ENCODE measurements at regions not wholly inside any gene's neighbourhood (a gene's known extent, or its start where the extent isn't known, plus 50 kb on each side); places are given as distances from the start of the nearest gene placed in this dataset.

GRCh38 chr3:144403040-144403457 lies 431.4 kb downstream of the DIPK2A start:
- Mint-ChIP-seq H3K36me3 (ENCODE audit: low read depth) (no peaks in the 10 kb centered on the region), H3K27me3 (ENCODE audit: insufficient read depth) (no peaks in the 10 kb centered on the region), H3K9me3 (peaks cover 8% of the 10 kb centered on the region), H3K4me1 (no peaks in the 10 kb centered on the region), H3K4me3 (no peak overlapping the region), H3K27ac (no peak overlapping the region)
- Histone ChIP-seq H3K4me1 (ENCODE audit: control insufficient read depth, insufficient read depth, low read length) (no peaks in the 10 kb centered on the region), H3K36me3 (ENCODE audit: control insufficient read depth, insufficient read depth, low read length) (no peaks in the 10 kb centered on the region), H3K4me3 (ENCODE audit: low read length) (no peak overlapping the region), H3K27me3 (ENCODE audit: control insufficient read depth, insufficient read depth, low read length, poor library complexity, severe bottlenecking) (no peaks in the 10 kb centered on the region), H3K9ac (ENCODE audit: extremely low read depth, low read length, poor library complexity, severe bottlenecking) (no peak overlapping the region), H3K27ac (ENCODE audit: low read depth, low read length) (no peak overlapping the region), H3K9me3 (ENCODE audit: control insufficient read depth, low read length) (peaks cover 4% of the 10 kb centered on the region)
- DNase-seq = no peak
- no peak for TF ChIP-seq CTCF (conservative IDR thresholded peaks at IDR 0.05)
- WGBS, 2 experiments (ENCODE audit: insufficient coverage in 1 of 2, insufficient read length in 1 of 2) = 87 to 93% methylated on average over 2 to 3 of the region's 3 CpGs

GRCh38 chr3:144407335-144407734 lies 435.7 kb downstream of the DIPK2A start:
- no peak for DNase-seq
- H3K4me1 ChIP-seq (ENCODE audit: control insufficient read depth, insufficient read depth, low read length) = no peaks in the 10 kb centered on the region
- no peaks in the 10 kb centered on the region for H3K9me3 ChIP-seq (ENCODE audit: control insufficient read depth, low read length)
- WGBS, 2 experiments (ENCODE audit: insufficient coverage in 1 of 2, insufficient read length in 1 of 2) = 89 to 100% methylated on average over 2 of the region's 2 CpGs
- Mint-ChIP-seq H3K4me3 (no peak overlapping the region), H3K9me3 (no peaks in the 10 kb centered on the region), H3K27me3 (ENCODE audit: insufficient read depth) (no peaks in the 10 kb centered on the region), H3K27ac (no peak overlapping the region), H3K4me1 (no peaks in the 10 kb centered on the region), H3K36me3 (ENCODE audit: low read depth) (no peaks in the 10 kb centered on the region)
- no peak overlapping the region for H3K4me3 ChIP-seq (ENCODE audit: low read length)
- no peak for TF ChIP-seq CTCF (conservative IDR thresholded peaks at IDR 0.05)
- no peak overlapping the region for H3K9ac ChIP-seq (ENCODE audit: extremely low read depth, low read length, poor library complexity, severe bottlenecking)
- H3K27ac ChIP-seq (ENCODE audit: low read depth, low read length) = no peak overlapping the region
- no peaks in the 10 kb centered on the region for H3K36me3 ChIP-seq (ENCODE audit: control insufficient read depth, insufficient read depth, low read length)
- H3K27me3 ChIP-seq (ENCODE audit: control insufficient read depth, insufficient read depth, low read length, poor library complexity, severe bottlenecking) = no peaks in the 10 kb centered on the region

- no peak overlapping the region for H3K9ac ChIP-seq (ENCODE audit: extremely low read depth, low read length, poor library complexity, severe bottlenecking)
- no peaks in the 10 kb centered on the region for H3K4me1 Mint-ChIP-seq
- H3K27ac ChIP-seq (ENCODE audit: low read depth, low read length) = no peak overlapping the region
- no peaks in the 10 kb centered on the region for H3K36me3 Mint-ChIP-seq (ENCODE audit: low read depth)
- no peaks in the 10 kb centered on the region for H3K9me3 Mint-ChIP-seq
- no peak overlapping the region for H3K4me3 ChIP-seq (ENCODE audit: low read length)
- no peaks in the 10 kb centered on the region for H3K36me3 ChIP-seq (ENCODE audit: control insufficient read depth, insufficient read depth, low read length)
- no peaks in the 10 kb centered on the region for H3K27me3 Mint-ChIP-seq (ENCODE audit: insufficient read depth)
- no peak overlapping the region for H3K27ac Mint-ChIP-seq
- H3K4me3 Mint-ChIP-seq = no peak overlapping the region
- no peak for DNase-seq
- no peaks in the 10 kb centered on the region for H3K9me3 ChIP-seq (ENCODE audit: control insufficient read depth, low read length)
- no peak for TF ChIP-seq CTCF (conservative IDR thresholded peaks at IDR 0.05)
- H3K4me1 ChIP-seq (ENCODE audit: control insufficient read depth, insufficient read depth, low read length) = no peaks in the 10 kb centered on the region
- no peaks in the 10 kb centered on the region for H3K27me3 ChIP-seq (ENCODE audit: control insufficient read depth, insufficient read depth, low read length, poor library complexity, severe bottlenecking)
Observed at GRCh38 chr3:144409319-144409718, 437.7 kb downstream of the DIPK2A start.
